ENCODE measurements at regions not wholly inside any gene's neighbourhood (a gene's known extent, or its start where the extent isn't known, plus 50 kb on each side); places are given as distances from the start of the nearest gene placed in this dataset.

DNA sequence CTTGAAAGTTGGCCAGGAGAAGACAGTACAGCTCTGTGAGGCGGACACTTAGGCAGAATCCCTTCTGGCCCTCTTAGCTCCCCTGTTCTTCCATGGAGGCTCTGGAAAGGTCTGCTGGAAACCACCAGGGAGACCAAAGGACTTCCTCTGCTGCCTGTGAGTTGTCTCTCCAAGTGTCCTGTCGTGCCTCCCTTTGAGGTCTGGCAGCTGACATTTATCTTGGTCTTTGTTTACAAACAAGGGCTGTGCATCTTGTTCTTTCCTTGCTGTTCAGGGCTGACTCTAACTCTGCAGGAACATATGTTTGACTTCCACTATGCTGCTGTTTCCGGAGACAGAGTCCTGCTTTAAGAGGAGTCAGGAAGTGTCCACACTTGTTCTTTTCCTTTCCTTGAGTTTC is 159.9 kb upstream of the FRMD6 start:
- TF ChIP-seq EZH2phosphoT487 (IDR thresholded peaks at IDR 0.05; ENCODE audit: borderline replicate concordance) (no peak), CEBPB (IDR thresholded peaks at IDR 0.05; ENCODE audit: low read depth) (no peak), JUND (IDR thresholded peaks at IDR 0.05) (no peak), EGR1 (IDR thresholded peaks at IDR 0.05; ENCODE audit: low read depth) (no peak), POLR2A (IDR thresholded peaks at IDR 0.05; ENCODE audit: borderline replicate concordance, extremely low read depth, insufficient read depth, insufficient read length) (no peak)
- TF ChIP-seq, protein P1, sequence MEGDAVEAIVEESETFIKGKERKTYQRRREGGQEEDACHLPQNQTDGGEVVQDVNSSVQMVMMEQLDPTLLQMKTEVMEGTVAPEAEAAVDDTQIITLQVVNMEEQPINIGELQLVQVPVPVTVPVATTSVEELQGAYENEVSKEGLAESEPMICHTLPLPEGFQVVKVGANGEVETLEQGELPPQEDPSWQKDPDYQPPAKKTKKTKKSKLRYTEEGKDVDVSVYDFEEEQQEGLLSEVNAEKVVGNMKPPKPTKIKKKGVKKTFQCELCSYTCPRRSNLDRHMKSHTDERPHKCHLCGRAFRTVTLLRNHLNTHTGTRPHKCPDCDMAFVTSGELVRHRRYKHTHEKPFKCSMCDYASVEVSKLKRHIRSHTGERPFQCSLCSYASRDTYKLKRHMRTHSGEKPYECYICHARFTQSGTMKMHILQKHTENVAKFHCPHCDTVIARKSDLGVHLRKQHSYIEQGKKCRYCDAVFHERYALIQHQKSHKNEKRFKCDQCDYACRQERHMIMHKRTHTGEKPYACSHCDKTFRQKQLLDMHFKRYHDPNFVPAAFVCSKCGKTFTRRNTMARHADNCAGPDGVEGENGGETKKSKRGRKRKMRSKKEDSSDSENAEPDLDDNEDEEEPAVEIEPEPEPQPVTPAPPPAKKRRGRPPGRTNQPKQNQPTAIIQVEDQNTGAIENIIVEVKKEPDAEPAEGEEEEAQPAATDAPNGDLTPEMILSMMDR (IDR thresholded peaks at IDR 0.05 in 2 of 3, conservative IDR thresholded peaks at IDR 0.05 in 1 of 3; ENCODE audit: borderline replicate concordance in 1 of 3, insufficient read depth in 1 of 3, low read depth in 2 of 3, low read length in 2 of 3): no peak
- TF ChIP-seq, protein P2, sequence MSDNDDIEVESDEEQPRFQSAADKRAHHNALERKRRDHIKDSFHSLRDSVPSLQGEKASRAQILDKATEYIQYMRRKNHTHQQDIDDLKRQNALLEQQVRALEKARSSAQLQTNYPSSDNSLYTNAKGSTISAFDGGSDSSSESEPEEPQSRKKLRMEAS (IDR thresholded peaks at IDR 0.05): no peak
